GM12878 (cell line): ENCODE measurements at regions not wholly inside any gene's neighbourhood (a gene's known extent, or its start where the extent isn't known, plus 50 kb on each side); places are given as distances from the start of the nearest gene placed in this dataset.

Source experiments
- ATAC-seq: fragments of 200-7000 bp; cut with Tn5 transposase; 3 replicates; pipeline ENCODE4 v1.9.1; 2020; ENCODE audit warnings: mild to moderate bottlenecking, moderate library complexity
- BruUV-seq: library from RNA; stranded (reverse); fragments of 400-500 nt; replicated peaks from 2 replicates; lab custom pipeline; 2021; lab: Mats Ljungman, UMichigan
- CTCF ChIA-PET: fragments of 300-600 bp; sonication (Branson Sonifier 250); formaldehyde crosslinking; extraction: SDS; loops from one replicate; lab custom pipeline; 2021; ENCODE audit warnings: inconsistent platforms; lab: Yijun Ruan, JAX
- POLR2A ChIA-PET: fragments of 350-600 bp; formaldehyde crosslinking; extraction: SDS; loops from one replicate; lab custom pipeline; 2021; ENCODE audit warnings: inconsistent platforms; lab: Charles Lee
- RAD21 ChIA-PET: fragments of 300-600 bp; sonication (Branson Sonifier 250); formaldehyde crosslinking; loops from one replicate; lab custom pipeline; 2023; ENCODE audit warnings: antibody characterized with exemption; ENCODE audit not compliant: unreplicated experiment; lab: Charles Lee
- SMC1A ChIA-PET: fragments of 300-600 bp; sonication (Branson Sonifier 250); formaldehyde crosslinking; loops from one replicate; lab custom pipeline; 2023; ENCODE audit not compliant: unreplicated experiment, uncharacterized antibody; lab: Charles Lee
- DNase-seq: peaks from one replicate; pipeline ENCODE4 v3.0.0-alpha.2; 2011; ENCODE audit warnings: low read depth, low spot score
- FAIRE-seq: peaks from 3 replicates; lab custom pipeline; 2011; peaks lifted over from hg19 to GRCh38; lab: Jason Lieb, UNC
- H2AFZ ChIP-seq: 2 replicates; pipeline ENCODE4 v1.6.0; 2011; ENCODE audit warnings: low read depth, low read length, control low read depth; ENCODE audit not compliant: control insufficient read depth
- H3K27ac ChIP-seq: 2 replicates; pipeline ENCODE4 v1.5.1; 2011; ENCODE audit warnings: control low read depth; ENCODE audit not compliant: control insufficient read depth, insufficient read depth
- H3K27me3 ChIP-seq, 2 experiments: replicated peaks in 1 of 2; 2 replicates each; pipeline versions ENCODE4 v1.6.0 to v1.6.1; 2011; ENCODE audit warnings: low read length in 1 of 2; ENCODE audit not compliant: control insufficient read depth in 2 of 2, insufficient read depth in 2 of 2
- H3K36me3 ChIP-seq, 2 experiments: 2 replicates each; pipeline ENCODE4 v1.5.1; 2011; ENCODE audit warnings: low read length in 1 of 2; ENCODE audit not compliant: control insufficient read depth in 2 of 2, insufficient read depth in 2 of 2
- H3K4me1 ChIP-seq: 2 replicates; pipeline ENCODE4 v1.6.1; 2011; ENCODE audit warnings: mild to moderate bottlenecking, low read length, moderate library complexity, mixed read lengths; ENCODE audit not compliant: control insufficient read depth, insufficient read depth
- H3K4me2 ChIP-seq: 2 replicates; pipeline ENCODE4 v1.6.0; 2011; ENCODE audit warnings: control low read depth; ENCODE audit not compliant: control insufficient read depth, insufficient read depth
- H3K4me3 ChIP-seq: fragments of 200-600 bp; sonication (generic); 2 replicates; pipeline ENCODE4 v1.5.1; 2016
- H3K79me2 ChIP-seq: 2 replicates; pipeline ENCODE4 v1.6.0; 2011; ENCODE audit warnings: low read length; ENCODE audit not compliant: control insufficient read depth, insufficient read depth
- H3K9ac ChIP-seq: 2 replicates; pipeline ENCODE4 v1.8.0; 2011; ENCODE audit warnings: low read length, control low read depth, mixed read lengths; ENCODE audit not compliant: control insufficient read depth, insufficient read depth
- H3K9me3 ChIP-seq: replicated peaks from 3 replicates; pipeline ENCODE4 v1.5.1; 2011; ENCODE audit warnings: mild to moderate bottlenecking, low read length; ENCODE audit not compliant: control insufficient read depth, insufficient read depth
- H4K20me1 ChIP-seq: 2 replicates; pipeline ENCODE4 v1.6.0; 2011; ENCODE audit not compliant: control insufficient read depth, insufficient read depth
- ATF3 ChIP-seq: IDR thresholded peaks from 2 replicates; pipeline ENCODE4 v1.6.1; 2011; ENCODE audit warnings: low read depth, mild to moderate bottlenecking, low read length, moderate library complexity, borderline replicate concordance; ENCODE audit errors: extremely low read depth
- ATF7 ChIP-seq: fragments of 450-650 bp; IDR thresholded peaks from 2 replicates; pipeline ENCODE4 v1.6.1; 2016; ENCODE audit warnings: low read depth, mild to moderate bottlenecking
- CBX3 ChIP-seq: fragments of 200-600 bp; sonication (generic); IDR thresholded peaks from 2 replicates; pipeline ENCODE4 v1.6.1; 2016; ENCODE audit warnings: low read depth, borderline replicate concordance
- CEBPZ ChIP-seq: fragments of 150-350 bp; IDR thresholded peaks from 2 replicates; pipeline ENCODE4 v1.6.1; 2016; ENCODE audit warnings: low read depth, low read length
- E2F8 ChIP-seq: fragments of 450-650 bp; IDR thresholded peaks from 2 replicates; pipeline ENCODE4 v1.6.1; 2018; ENCODE audit warnings: mild to moderate bottlenecking, low read depth, moderate library complexity; ENCODE audit not compliant: partially characterized antibody
- EGR1 ChIP-seq, 2 experiments: IDR thresholded peaks; 1 replicate in 1 of 2; 2 replicates in 1 of 2; pipeline ENCODE4 v1.6.1; 2011 to 2012; ENCODE audit warnings: low read depth in 2 of 2, low read length in 2 of 2, borderline replicate concordance in 1 of 2, mild to moderate bottlenecking in 1 of 2, moderate library complexity in 1 of 2
- ESRRA ChIP-seq: IDR thresholded peaks from 2 replicates; pipeline ENCODE4 v1.6.1; 2012; ENCODE audit warnings: mild to moderate bottlenecking, low read length, improper control_type of control experiment
- IRF5 ChIP-seq: fragments of 450-650 bp; IDR thresholded peaks from 2 replicates; pipeline ENCODE4 v1.6.1; 2017; ENCODE audit warnings: borderline replicate concordance
- POLR2AphosphoS2 ChIP-seq: IDR thresholded peaks from 2 replicates; pipeline ENCODE4 v1.6.1; 2011; ENCODE audit warnings: low read depth, mild to moderate bottlenecking, low read length, improper control_type of control experiment, moderate library complexity
- RELA ChIP-seq: fragments of 450-650 bp; IDR thresholded peaks from 2 replicates; pipeline ENCODE4 v1.8.0; 2014; ENCODE audit warnings: borderline replicate concordance; ENCODE audit not compliant: partially characterized antibody
- REST ChIP-seq: IDR thresholded peaks from 2 replicates; pipeline ENCODE4 v1.6.1; 2012; ENCODE audit warnings: mild to moderate bottlenecking, low read depth, low read length
- SP1 ChIP-seq: IDR thresholded peaks from one replicate; pipeline ENCODE4 v1.6.1; 2011; ENCODE audit warnings: low read depth, low read length
- ZNF24 ChIP-seq: fragments of 450-650 bp; IDR thresholded peaks from 2 replicates; pipeline ENCODE4 v1.6.1; 2017; ENCODE audit warnings: antibody characterized with exemption, mild to moderate bottlenecking
- WGBS: methylation state at CpG from one replicate; pipeline ENCODE4 v1.1.6; 2016; ENCODE audit warnings: low lambda C conversion rate; ENCODE audit not compliant: insufficient replicate concordance, insufficient coverage; ENCODE audit errors: missing lambda C conversion rate; 5-methylcytosine and 5-hydroxymethylcytosine counted together
- in situ Hi-C: fragments of 300-500 bp; cut with MboI; formaldehyde crosslinking; loops from 9 replicates; pipeline ENCODE4 v1.14.3; 2018; ENCODE audit warnings: mixed read lengths
- intact Hi-C: fragments of 100-400 bp; cut with micrococcal nuclease; formaldehyde crosslinking; loops from one replicate; pipeline ENCODE4 v1.14.2; 2022; ENCODE audit not compliant: unreplicated experiment

GRCh38 chr6:133017581-133017980 lies 203.2 kb downstream of the RPS12 start:
- intact Hi-C loops (no loop called here), in situ Hi-C loops (no loop called here)
- no peak overlapping the region for H3K4me3 ChIP-seq
- H3K79me2 ChIP-seq = no peaks in the 10 kb centered on the region
- no peak for FAIRE-seq
- H3K9ac ChIP-seq = no peak overlapping the region
- no peak overlapping the region for H3K4me2 ChIP-seq
- ChIA-PET RAD21 (no interaction called here), CTCF (no interaction called here), POLR2A (no interaction called here), SMC1A (no interaction called here)
- no peaks in the 10 kb centered on the region for H3K36me3 ChIP-seq
- 1% methylated on average over 5 of the region's 5 CpGs for WGBS
- no peak for DNase-seq
- BruUV-seq = no TSS peak
- no peaks in the 10 kb centered on the region for H3K4me1 ChIP-seq
- no peaks in the 10 kb centered on the region for H3K27me3 ChIP-seq
- no peaks in the 10 kb centered on the region for H4K20me1 ChIP-seq
- no peak overlapping the region for H2AFZ ChIP-seq
- H3K9me3 ChIP-seq = no peaks in the 10 kb centered on the region
- no peak for ATAC-seq
- no peak overlapping the region for H3K27ac ChIP-seq
- TF ChIP-seq ESRRA (no peak), ATF3 (no peak), SP1 (no peak), ZNF24 (no peak), IRF5 (no peak), CEBPZ (no peak), E2F8 (no peak), POLR2AphosphoS2 (no peak), RELA (no peak), REST (no peak), EGR1 (IDR thresholded peaks at IDR 0.05; ENCODE audit: borderline replicate concordance in 1 of 2, low read depth in 2 of 2, low read length in 2 of 2) (no peak), ATF7 (no peak), CBX3 (no peak)
